ENCODE measurements at regions not wholly inside any gene's neighbourhood (a gene's known extent, or its start where the extent isn't known, plus 50 kb on each side); places are given as distances from the start of the nearest gene placed in this dataset.

GRCh38 chr16:51442141-51442870 is 291.2 kb upstream of the SALL1 start:
- no peak for TF ChIP-seq POLR2A (IDR thresholded peaks at IDR 0.05)
- no peak for TF ChIP-seq CTCF (IDR thresholded peaks at IDR 0.05)
